ENCODE measurements at regions not wholly inside any gene's neighbourhood (a gene's known extent, or its start where the extent isn't known, plus 50 kb on each side); places are given as distances from the start of the nearest gene placed in this dataset.

- DNase-seq = no peak
Observed at GRCh38 chr7:22002726-22003125, 57.0 kb upstream of the CDCA7L start.

GRCh38 chr7:22001345-22002004 lies 55.8 kb upstream of the CDCA7L start:
- DNase-seq = peak; percentile 26

GRCh38 chr7:21999896-22000295 lies 54.2 kb upstream of the CDCA7L start:
- DNase-seq = no peak

GRCh38 chr7:21996641-21997040 lies 50.9 kb upstream of the CDCA7L start:
- no peak for DNase-seq

Measured in CD4-positive, alpha-beta T cell treated with Interleukin-6 for 4 hours (primary cell).